WTC11 (cell line): ENCODE measurements at regions not wholly inside any gene's neighbourhood (a gene's known extent, or its start where the extent isn't known, plus 50 kb on each side); places are given as distances from the start of the nearest gene placed in this dataset.

Source experiments
- CREB1 ChIP-seq: sonication (generic); formaldehyde crosslinking; IDR thresholded peaks from 2 replicates; pipeline ENCODE4 v1.8.0; 2023; ENCODE audit warnings: mild to moderate bottlenecking, missing genetic modification reagents
- IRF2 ChIP-seq: sonication (generic); formaldehyde crosslinking; IDR thresholded peaks from 2 replicates; pipeline ENCODE4 v1.8.0; 2022; ENCODE audit warnings: low read depth, missing genetic modification reagents, borderline replicate concordance
- TF ChIP-seq, protein P1 (sequence below): fragments of 200-600 bp; IDR thresholded peaks from 2 replicates; pipeline ENCODE4 v1.8.0; 2022; ENCODE audit warnings: antibody characterized with exemption
- TF ChIP-seq, protein P2 (sequence below): fragments of 250-450 bp; sonication (Bioruptor Pico); IDR thresholded peaks from 2 replicates; pipeline ENCODE4 v2.1.2; 2022; ENCODE audit warnings: mild to moderate bottlenecking, moderate library complexity

GRCh38 chr7:126339813-126340212 is 912.9 kb downstream of the GRM8 start:
- TF ChIP-seq, protein P1, sequence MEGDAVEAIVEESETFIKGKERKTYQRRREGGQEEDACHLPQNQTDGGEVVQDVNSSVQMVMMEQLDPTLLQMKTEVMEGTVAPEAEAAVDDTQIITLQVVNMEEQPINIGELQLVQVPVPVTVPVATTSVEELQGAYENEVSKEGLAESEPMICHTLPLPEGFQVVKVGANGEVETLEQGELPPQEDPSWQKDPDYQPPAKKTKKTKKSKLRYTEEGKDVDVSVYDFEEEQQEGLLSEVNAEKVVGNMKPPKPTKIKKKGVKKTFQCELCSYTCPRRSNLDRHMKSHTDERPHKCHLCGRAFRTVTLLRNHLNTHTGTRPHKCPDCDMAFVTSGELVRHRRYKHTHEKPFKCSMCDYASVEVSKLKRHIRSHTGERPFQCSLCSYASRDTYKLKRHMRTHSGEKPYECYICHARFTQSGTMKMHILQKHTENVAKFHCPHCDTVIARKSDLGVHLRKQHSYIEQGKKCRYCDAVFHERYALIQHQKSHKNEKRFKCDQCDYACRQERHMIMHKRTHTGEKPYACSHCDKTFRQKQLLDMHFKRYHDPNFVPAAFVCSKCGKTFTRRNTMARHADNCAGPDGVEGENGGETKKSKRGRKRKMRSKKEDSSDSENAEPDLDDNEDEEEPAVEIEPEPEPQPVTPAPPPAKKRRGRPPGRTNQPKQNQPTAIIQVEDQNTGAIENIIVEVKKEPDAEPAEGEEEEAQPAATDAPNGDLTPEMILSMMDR: no peak
- TF ChIP-seq IRF2 (CRISPR knock-in tag): no peak
- TF ChIP-seq CREB1 (CRISPR knock-in tag): no peak
- TF ChIP-seq, protein P2, sequence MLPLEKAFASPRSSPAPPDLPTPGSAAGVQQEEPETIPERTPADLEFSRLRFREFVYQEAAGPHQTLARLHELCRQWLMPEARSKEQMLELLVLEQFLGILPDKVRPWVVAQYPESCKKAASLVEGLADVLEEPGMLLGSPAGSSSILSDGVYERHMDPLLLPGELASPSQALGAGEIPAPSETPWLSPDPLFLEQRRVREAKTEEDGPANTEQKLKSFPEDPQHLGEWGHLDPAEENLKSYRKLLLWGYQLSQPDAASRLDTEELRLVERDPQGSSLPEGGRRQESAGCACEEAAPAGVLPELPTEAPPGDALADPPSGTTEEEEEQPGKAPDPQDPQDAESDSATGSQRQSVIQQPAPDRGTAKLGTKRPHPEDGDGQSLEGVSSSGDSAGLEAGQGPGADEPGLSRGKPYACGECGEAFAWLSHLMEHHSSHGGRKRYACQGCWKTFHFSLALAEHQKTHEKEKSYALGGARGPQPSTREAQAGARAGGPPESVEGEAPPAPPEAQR (CRISPR knock-in tag): no peak
